H1 (cell line): ENCODE measurements at regions not wholly inside any gene's neighbourhood (a gene's known extent, or its start where the extent isn't known, plus 50 kb on each side); places are given as distances from the start of the nearest gene placed in this dataset.

ENCODE experiments used
- BACH1 ChIP-seq: IDR thresholded peaks from 2 replicates; pipeline ENCODE4 v1.6.1; 2012; ENCODE audit warnings: low read length, improper control_type of control experiment
- CHD1 ChIP-seq: IDR thresholded peaks from 2 replicates; pipeline ENCODE4 v1.6.1; 2012; ENCODE audit warnings: low read depth, low read length, improper control_type of control experiment
- CHD7 ChIP-seq: fragments of 300-600 bp; sonication (generic); IDR thresholded peaks from 2 replicates; pipeline ENCODE4 v1.7.1; 2012; ENCODE audit warnings: low read length, moderate library complexity, mild to moderate bottlenecking, inconsistent platforms; ENCODE audit not compliant: insufficient replicate concordance
- CREB1 ChIP-seq: IDR thresholded peaks from 2 replicates; pipeline ENCODE4 v1.6.1; 2012; ENCODE audit warnings: inconsistent platforms
- RBBP5 ChIP-seq: IDR thresholded peaks from 2 replicates; pipeline ENCODE4 v1.7.1; 2012; ENCODE audit warnings: low read depth, mild to moderate bottlenecking, inconsistent platforms, low read length, moderate library complexity, borderline replicate concordance
- SIRT6 ChIP-seq: IDR thresholded peaks from one replicate; pipeline ENCODE4 v1.7.1; 2012; ENCODE audit warnings: low read length, inconsistent platforms
- TBP ChIP-seq: IDR thresholded peaks from 2 replicates; pipeline ENCODE4 v1.6.1; 2011; ENCODE audit warnings: low read depth, low read length, improper control_type of control experiment
- TCF12 ChIP-seq: IDR thresholded peaks from 2 replicates; pipeline ENCODE4 v1.6.1; 2011; ENCODE audit warnings: low read depth, mild to moderate bottlenecking, low read length
- TEAD4 ChIP-seq: IDR thresholded peaks from 2 replicates; pipeline ENCODE4 v1.6.1; 2012; ENCODE audit warnings: low read depth, low read length, inconsistent platforms, mixed read lengths

- TF ChIP-seq CHD7 (no peak), BACH1 (no peak), CREB1 (no peak), RBBP5 (no peak), TBP (no peak), TCF12 (no peak), TEAD4 (no peak), SIRT6 (no peak), CHD1 (no peak)
Observed at GRCh38 chr1:29756901-29757725, 520.8 kb downstream of the PTPRU start (continued).
